C4-2B (cell line): ENCODE measurements at regions not wholly inside any gene's neighbourhood (a gene's known extent, or its start where the extent isn't known, plus 50 kb on each side); places are given as distances from the start of the nearest gene placed in this dataset.

Experiments used
- H3K27ac ChIP-seq: fragments of 450-650 bp; 2 replicates; pipeline ENCODE4 v1.5.1; 2017
- ZFX ChIP-seq: fragments of 450-650 bp; IDR thresholded peaks from 2 replicates; pipeline ENCODE4 v1.6.1; 2017
- TF ChIP-seq, protein P1 (sequence below): fragments of 450-650 bp; conservative IDR thresholded peaks from 2 replicates; pipeline ENCODE4 v1.5.1; 2017; ENCODE audit warnings: mild to moderate bottlenecking

DNA sequence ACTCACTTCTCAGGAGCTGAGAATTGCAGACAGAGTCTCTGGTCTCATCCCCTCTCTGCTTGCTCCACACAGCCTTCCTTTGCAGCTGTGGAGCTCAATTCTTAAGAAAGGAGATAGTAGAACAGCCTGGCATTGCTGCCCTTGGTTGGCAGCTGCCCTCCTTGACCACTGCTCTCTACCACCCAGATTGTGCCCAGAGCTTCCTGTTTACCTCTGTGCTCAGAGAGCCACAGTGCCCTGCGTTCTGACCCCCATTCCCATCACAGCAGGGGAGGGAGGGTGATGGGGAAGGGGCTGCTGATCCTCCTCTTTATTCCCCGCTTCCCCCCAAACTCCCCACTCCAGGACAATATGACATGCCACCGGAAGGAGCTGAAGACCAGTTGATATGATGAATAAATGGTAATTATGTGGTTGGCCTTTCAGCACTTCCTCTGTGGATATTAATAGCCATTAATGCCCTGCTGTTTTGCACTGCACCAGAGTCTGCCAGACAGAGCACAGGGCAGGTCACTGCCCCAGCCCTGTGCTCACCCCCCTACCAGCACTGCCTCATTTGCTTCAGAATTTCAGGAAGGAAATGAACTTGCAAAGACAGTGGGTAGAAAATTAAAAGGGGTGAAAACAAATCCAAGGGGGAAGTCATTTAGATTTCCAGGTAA is 426.8 kb upstream of the CADM1 start:
- TF ChIP-seq, protein P1, sequence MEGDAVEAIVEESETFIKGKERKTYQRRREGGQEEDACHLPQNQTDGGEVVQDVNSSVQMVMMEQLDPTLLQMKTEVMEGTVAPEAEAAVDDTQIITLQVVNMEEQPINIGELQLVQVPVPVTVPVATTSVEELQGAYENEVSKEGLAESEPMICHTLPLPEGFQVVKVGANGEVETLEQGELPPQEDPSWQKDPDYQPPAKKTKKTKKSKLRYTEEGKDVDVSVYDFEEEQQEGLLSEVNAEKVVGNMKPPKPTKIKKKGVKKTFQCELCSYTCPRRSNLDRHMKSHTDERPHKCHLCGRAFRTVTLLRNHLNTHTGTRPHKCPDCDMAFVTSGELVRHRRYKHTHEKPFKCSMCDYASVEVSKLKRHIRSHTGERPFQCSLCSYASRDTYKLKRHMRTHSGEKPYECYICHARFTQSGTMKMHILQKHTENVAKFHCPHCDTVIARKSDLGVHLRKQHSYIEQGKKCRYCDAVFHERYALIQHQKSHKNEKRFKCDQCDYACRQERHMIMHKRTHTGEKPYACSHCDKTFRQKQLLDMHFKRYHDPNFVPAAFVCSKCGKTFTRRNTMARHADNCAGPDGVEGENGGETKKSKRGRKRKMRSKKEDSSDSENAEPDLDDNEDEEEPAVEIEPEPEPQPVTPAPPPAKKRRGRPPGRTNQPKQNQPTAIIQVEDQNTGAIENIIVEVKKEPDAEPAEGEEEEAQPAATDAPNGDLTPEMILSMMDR, result no peak
- TF ChIP-seq ZFX, result no peak
- H3K27ac ChIP-seq, result no peak overlapping the region

DNA sequence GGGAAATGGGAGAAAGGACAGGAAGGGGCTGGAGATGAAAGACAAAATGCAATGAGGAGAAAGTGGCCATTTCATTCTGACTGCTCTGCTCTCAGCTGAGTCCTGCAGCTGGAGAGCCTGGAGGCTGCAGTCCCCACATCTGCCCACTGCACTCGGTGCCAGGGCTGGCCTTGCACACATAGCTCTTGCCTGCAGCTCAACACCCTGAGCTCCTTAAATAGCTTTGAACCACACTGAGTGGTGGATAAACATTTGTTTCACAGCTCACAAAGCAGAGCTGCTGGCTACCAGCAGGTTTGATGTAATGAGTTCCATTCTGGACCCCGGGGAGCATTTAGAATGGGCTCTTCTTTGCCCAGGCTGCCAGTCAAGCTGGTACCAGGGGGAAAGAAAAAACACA is 426.1 kb upstream of the CADM1 start:
- TF ChIP-seq, protein P1, result no peak
- no peak for TF ChIP-seq ZFX
- H3K27ac ChIP-seq, result no peak overlapping the region

DNA sequence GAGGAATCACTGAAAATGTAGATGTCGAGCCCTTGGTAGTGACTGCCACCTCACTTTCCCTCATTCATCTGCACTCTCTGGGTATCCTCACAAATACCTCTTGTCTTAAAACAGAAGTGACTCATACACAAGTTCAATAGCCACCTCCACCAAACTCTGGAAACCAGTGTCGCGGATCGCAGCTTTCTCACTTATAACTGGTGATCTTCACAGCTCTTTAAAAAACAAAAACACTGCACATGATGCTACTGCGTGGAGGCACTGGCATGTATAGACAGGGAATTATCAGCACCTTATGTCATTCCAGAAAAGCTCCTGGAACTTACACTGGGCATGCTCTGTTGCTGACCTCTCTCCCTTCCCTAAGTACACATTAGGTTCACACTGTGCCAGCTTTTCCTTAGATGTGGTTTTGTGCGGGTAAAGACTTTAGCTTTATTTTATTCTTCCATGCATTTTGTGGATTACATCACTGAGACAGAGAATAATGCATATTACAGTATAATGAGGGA is 425.5 kb upstream of the CADM1 start:
- no peak overlapping the region for H3K27ac ChIP-seq
- TF ChIP-seq, protein P1, result no peak
- TF ChIP-seq ZFX, result no peak

DNA sequence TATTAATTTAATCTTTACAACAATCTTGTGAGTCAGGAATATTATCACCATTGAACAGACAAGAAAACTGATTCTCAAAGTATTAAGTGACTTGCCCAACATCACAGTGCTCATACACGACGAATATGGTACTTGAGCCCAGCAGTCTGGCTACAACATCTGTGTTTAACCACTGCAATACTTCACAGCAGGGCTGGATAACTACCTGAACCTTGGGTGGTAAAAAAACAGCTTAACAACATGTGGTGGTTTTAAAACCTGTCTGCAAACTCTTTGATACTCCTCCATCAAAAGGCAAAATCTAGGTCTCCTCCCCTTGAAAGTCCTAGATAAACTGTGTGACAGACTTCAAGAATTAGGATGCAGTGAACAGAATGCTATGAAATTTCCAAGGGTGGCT is 424.6 kb upstream of the CADM1 start:
- TF ChIP-seq, protein P1, result no peak
- TF ChIP-seq ZFX, result no peak
- no peak overlapping the region for H3K27ac ChIP-seq

DNA sequence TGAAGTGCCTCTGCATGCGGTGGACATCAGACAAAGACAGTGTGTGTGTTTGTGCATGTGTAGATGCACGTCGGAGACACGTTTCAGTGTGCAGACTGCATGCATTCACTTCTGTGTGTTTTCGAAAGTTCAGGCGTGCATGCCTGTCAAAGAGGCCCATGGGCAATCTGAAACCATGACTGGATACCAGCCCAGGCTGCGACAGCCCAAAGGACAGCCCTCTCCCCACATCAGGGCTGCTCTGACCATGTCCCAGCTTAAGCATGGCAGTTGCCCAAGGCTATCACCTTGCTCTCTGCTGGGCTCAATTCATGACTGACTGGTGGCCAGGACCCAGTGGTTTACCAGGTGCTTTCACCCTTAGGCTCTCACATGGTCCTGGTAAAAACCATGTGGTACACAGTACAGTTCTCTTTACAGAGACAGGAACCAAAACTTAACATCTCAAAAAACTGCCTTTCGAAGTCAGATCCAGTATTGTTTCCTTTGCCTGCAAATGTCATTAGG is 423.7 kb upstream of the CADM1 start:
- H3K27ac ChIP-seq, result no peak overlapping the region
- no peak for TF ChIP-seq ZFX
- TF ChIP-seq, protein P1, result no peak

DNA sequence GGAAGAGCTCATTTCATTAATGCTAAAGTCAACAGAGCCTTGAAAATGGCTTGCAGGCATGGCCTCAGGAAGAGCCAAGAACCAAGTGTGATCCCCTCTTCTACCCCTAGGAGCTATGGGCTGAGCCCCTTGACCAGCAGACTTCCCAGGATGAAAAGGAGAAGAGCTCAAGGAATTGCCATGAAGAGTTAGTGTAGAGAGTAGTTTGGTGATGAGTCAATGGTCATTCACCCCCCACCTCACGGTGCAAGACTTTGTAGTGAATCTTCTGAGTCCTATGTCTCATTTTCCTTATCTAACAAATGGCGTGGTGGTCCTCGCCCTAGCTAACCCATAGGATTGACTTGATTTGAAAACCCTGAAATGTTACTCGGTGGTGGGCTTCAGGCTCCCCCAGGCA is 422.4 kb upstream of the CADM1 start:
- no peak overlapping the region for H3K27ac ChIP-seq
- TF ChIP-seq, protein P1, result no peak
- no peak for TF ChIP-seq ZFX

DNA sequence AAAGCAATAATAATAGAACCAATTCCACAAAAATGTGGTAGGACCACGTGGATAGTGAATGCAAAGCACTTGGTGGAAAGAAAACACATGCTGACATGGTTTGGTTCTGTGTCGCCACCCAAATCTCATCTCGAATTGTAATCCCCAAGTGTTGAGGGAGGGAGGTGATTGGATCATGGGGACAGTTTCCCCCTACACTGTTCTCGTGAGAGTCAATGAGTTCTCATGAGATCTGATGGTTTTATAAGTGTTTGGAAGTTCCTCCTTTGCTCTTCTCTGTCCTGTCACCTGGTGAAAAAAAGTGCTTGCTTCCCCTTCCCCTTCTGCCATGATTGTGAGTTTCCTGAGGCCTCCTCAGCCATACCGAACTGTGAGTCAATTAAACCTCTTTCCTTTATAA is 421.9 kb upstream of the CADM1 start:
- H3K27ac ChIP-seq, result no peak overlapping the region
- TF ChIP-seq, protein P1, result no peak
- TF ChIP-seq ZFX, result no peak
